Activated CD4-positive, alpha-beta T cell treated with anti-CD3 and anti-CD28 coated beads, Interleukin-2, amount 50 U/mL, for 48 hours (primary cell): ENCODE measurements at regions not wholly inside any gene's neighbourhood (a gene's known extent, or its start where the extent isn't known, plus 50 kb on each side); places are given as distances from the start of the nearest gene placed in this dataset.

Experiments
- DNase-seq, 2 experiments: peaks; one replicate each; pipeline ENCODE4 v3.0.0-alpha.2; 2020

DNA sequence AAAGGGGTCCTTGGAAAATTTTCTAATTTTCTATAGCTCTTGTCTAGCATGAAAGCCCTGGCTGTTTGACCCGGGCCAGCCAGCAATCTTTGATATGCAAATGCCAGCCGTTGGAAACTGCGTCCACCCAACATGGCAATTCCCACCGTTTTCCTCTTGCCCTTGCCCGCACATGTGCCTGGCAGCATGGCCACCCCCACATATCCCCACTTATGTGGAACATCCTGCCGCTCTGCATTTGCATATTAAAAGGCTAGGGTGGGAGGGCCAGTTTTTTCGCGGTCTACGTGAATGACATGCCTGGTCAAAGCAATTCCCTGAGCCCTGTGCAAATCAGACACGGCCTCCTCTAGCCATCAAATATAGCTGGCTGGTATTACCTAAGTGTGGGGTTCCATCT is 110.3 kb upstream of the TDRD3 start:
- no peak for DNase-seq

DNA sequence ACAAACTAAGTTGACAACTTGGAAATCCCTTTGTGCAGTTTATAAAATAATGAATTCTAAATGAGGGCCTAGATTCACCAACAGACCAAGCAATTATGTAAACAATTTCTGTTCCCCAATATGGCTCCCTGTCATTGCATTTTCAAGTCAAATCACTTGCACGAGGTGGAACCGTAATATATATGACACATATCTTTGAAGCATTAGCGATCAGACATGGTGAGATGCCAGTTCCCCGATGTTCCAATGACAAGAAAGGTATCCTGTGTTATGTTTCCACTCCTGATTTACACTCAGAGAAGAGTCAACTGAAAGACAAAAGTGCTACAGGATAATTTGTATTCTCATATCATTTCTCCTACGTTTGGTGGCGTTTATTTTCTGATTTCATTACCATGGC is 108.5 kb upstream of the TDRD3 start:
- DNase-seq: no peak

GRCh38 chr13:60303166-60303565 is 93.9 kb upstream of the TDRD3 start:
- no peak for DNase-seq

DNA sequence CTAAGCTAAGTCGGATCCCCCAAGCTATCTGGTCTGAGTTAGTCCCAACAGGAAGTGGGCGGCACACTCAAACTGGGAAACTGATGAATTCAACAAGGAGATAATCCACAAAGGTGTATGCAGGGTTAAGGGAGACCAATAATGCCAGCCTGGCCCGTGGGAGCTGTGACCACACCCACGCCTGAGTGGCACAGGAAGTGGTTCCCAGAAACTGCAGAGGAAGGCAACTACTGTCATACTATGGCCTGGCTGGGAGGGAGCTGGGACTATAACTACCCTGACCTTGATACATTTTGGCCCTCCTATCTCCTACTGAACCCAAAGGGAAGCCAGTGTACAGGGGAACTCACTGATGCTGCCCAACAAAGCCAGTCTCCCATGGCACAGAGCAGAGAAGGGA is 85.5 kb upstream of the TDRD3 start:
- DNase-seq: no peak

GRCh38 chr13:60312851-60313505 is 84.0 kb upstream of the TDRD3 start:
- DNase-seq: no peak

DNA sequence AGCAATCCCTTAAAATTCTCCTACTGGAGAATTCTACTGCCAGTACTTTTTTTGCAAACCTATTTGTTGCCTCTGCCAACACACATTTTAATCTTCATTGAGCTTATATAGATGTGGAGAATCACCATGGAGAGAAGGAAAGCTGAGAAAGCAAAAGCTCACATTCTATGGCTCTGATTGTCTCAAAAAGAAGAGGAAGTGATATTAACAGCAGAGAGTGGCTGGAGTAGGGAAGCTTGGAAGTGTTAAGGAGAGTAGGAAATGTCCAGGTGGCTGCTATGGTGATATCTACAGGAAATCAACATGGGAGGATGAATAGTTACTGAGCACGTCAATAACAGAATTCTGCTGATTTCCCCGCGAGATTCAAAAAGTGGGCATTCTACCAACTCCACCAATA is 78.8 kb upstream of the TDRD3 start:
- DNase-seq: no peak

- no peak for DNase-seq
These were observed 72.9 kb upstream of the TDRD3 start for GRCh38 chr13:60324131-60324530.

- DNase-seq: no peak
These were observed 70.7 kb upstream of the TDRD3 start for GRCh38 chr13:60326273-60326672.

DNA sequence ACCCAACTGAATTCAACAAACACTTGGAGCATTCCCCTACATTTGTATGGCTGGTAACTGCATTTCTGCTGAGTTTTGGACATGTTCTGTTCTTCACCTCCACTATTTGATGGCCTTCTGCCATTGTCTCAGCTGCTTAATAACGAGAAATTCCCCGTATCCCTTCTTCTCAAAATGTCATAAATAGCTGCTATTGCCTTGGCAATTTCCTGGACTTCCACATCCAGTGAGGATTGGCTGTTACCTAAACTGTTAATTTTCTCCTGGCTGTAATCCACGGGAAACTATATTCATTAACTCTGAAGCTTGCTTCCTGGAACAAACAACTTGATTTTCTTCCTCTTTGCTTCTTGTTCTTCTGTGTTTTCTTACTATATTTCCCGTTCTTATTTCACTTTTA is 69.5 kb upstream of the TDRD3 start:
- DNase-seq: no peak

DNA sequence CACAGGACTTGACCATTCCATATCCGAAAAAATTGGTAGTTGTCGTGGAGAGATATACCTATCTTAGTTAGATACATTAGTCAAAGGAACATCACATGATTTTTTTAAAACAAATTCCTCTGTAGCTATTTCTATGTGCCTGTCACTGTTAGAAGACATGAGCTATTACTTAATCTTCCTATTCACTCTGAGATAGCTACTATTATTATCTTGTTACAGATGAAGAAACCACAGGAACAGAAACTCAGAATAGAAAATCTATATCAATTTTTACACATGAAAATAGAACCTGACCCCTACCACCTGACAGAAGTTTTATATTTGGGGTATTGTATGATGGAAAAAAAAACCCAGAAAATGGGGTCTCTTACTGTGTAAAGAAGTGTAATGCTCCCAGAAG is 68.9 kb upstream of the TDRD3 start:
- no peak for DNase-seq

DNA sequence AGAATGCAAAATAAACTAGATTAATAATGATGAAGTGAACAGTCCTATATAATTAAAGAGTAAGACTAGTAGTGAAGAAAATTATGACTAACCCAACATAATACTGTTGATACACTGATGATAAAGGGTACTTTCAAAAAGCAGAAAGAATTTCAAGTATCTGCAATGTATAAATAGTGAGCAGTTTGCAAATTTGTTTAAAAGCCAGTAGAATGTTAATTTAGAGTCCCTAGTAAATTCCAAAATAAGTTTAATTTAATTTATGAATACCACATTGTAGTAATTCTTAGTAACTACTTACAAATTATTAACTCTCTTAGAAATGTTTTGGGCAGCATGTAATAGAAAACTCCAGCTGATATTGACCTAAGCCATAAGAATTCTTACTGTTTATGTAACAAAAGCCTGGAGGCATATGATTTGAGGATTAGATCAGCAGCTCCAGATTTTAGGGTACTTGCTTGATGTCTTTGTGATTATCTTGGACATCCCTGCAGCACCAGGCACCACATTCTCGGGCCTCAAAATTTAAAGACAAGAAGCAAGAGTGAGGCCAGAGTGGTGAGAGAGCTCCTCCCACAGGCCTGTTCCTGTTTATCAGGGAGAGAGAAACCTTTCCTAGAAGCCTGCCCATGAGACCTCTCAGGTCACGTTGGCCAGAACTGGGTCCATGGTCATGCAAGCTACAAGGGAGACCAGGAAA is 67.6 kb upstream of the TDRD3 start:
- peak in 1 of 2 experiments; percentile 21 for DNase-seq

DNA sequence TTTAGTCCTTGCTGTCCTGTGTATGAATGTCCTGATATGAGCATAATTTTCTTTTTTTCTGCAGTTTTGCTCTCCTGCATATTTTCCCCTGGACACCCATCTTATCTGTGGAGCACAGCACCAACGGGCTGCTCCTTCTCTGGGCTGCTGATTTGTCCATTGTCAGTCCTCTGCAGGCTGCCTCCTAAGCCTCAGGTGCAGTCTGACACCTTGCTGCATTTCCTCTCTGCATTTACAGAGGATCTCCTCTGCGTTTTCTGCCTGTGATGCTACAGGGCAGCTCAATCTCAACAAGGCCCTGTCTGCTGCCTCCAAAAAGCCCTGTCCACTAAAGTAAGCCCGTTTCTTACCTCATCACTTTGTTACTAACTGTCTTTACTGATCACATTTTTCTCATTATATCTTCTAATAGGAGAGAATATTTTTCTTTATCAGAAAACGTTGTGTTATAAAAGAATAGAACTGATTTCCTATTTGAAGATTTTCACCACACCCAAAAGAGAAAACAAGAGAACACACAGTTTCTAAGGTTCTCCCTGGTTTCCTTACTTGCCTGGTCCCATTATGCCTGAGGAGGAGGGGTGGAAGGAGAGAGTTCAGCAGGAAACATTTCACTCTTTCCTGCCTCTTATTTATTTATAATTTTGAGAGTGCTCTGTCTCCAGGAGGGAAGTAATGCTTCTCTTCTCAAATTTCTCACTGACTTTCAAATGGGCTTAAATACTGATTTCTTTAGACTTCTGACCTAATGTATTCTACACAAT is 65.6 kb upstream of the TDRD3 start:
- DNase-seq: no peak

GRCh38 chr13:60332682-60333081 is 64.3 kb upstream of the TDRD3 start:
- no peak for DNase-seq

GRCh38 chr13:60334310-60334709 is 62.7 kb upstream of the TDRD3 start:
- DNase-seq: no peak

DNA sequence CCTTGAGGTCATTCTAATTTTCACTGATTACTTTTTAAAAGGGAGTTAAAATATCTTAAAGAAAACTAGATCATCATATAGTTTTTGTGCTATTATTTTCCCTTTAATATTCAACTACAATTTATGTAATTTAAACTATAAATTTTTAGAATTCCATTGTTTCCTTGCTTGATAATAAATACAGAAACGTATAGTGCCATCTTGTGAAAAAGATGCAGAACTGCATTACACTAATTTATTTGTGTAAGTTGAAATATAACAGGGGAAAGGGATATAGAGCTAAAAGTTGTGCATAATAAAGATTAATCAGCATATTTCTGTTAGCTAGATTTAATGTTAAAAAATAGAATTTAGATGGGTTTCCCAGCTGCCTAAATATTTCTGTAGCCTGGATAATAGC is 61.5 kb upstream of the TDRD3 start:
- no peak for DNase-seq

DNA sequence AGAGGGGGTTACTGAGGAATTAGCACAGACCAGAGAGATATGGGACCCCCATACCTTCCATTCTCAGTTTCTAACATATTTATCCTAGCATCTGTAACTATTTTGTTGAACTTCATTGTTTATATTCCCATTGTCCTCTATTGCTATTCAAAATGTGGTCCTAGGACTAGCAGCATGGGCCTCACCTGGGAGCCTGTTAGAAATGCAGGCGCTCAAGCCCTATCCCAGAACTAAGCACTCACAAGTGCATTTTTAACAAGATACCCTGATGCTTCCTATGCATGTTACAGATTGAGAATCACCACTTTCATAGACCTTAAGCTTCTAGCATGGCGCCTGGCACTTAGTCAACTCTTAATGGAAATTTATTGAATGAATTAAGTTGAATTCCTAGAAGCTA is 58.3 kb upstream of the TDRD3 start:
- no peak for DNase-seq

GRCh38 chr13:60343978-60344377 is 53.0 kb upstream of the TDRD3 start:
- DNase-seq: no peak

GRCh38 chr13:60347174-60347573 is 49.8 kb upstream of the TDRD3 start:
- no peak for DNase-seq
